K562 (cell line): ENCODE measurements at regions not wholly inside any gene's neighbourhood (a gene's known extent, or its start where the extent isn't known, plus 50 kb on each side); places are given as distances from the start of the nearest gene placed in this dataset.
"Not testable (repeated sequence)": the region's sequence is repeated elsewhere in the genome, so short reads cannot be mapped to it uniquely, and the experiment has no call there.

ENCODE experiments used
- ARHGAP35 ChIP-seq: fragments of 450-650 bp; IDR thresholded peaks from 2 replicates; pipeline ENCODE4 v1.6.1; 2018; ENCODE audit not compliant: partially characterized antibody
- ZNF12 ChIP-seq: sonication (generic); formaldehyde crosslinking; IDR thresholded peaks from 2 replicates; pipeline ENCODE4 v1.4.0; 2020; ENCODE audit warnings: mild to moderate bottlenecking, missing genetic modification reagents
- TF ChIP-seq, protein P1 (sequence below): fragments of 200-400 bp; formaldehyde crosslinking; IDR thresholded peaks from 2 replicates; pipeline ENCODE4 v1.6.1; 2017; ENCODE audit warnings: mild to moderate bottlenecking, low read depth, low read length, moderate library complexity

GRCh38 chr4:26257444-26257843 lies 63.4 kb upstream of the RBPJ start:
- TF ChIP-seq, protein P1, sequence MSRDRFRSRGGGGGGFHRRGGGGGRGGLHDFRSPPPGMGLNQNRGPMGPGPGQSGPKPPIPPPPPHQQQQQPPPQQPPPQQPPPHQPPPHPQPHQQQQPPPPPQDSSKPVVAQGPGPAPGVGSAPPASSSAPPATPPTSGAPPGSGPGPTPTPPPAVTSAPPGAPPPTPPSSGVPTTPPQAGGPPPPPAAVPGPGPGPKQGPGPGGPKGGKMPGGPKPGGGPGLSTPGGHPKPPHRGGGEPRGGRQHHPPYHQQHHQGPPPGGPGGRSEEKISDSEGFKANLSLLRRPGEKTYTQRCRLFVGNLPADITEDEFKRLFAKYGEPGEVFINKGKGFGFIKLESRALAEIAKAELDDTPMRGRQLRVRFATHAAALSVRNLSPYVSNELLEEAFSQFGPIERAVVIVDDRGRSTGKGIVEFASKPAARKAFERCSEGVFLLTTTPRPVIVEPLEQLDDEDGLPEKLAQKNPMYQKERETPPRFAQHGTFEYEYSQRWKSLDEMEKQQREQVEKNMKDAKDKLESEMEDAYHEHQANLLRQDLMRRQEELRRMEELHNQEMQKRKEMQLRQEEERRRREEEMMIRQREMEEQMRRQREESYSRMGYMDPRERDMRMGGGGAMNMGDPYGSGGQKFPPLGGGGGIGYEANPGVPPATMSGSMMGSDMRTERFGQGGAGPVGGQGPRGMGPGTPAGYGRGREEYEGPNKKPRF: not testable (repeated sequence)
- not testable (repeated sequence) for TF ChIP-seq ZNF12 (CRISPR knock-in tag); ARHGAP35
